Pancreas (tissue), 10 donors: ENCODE measurements at regions not wholly inside any gene's neighbourhood (a gene's known extent, or its start where the extent isn't known, plus 50 kb on each side); places are given as distances from the start of the nearest gene placed in this dataset.

Experiments
- ATAC-seq, 4 donors: fragments of 200-7000 bp; cut with Tn5 transposase; one replicate each; pipeline versions ENCODE4 v1.8.0 to v1.9.1; 2020; ENCODE audit warnings: mild to moderate bottlenecking in 4 of 4, moderate library complexity in 4 of 4
- DNase-seq, 6 donors: peaks; one replicate each; pipeline ENCODE4 v3.0.0-alpha.2; 2020
- FAIRE-seq: peaks from 2 replicates; lab custom pipeline; 2012; peaks lifted over from hg19 to GRCh38; lab: Jason Lieb, UNC
- H3K27ac ChIP-seq, 4 donors: fragments of 200-600 bp; sonication (generic); 1 replicate in 3 of 4; 2 replicates in 1 of 4; pipeline versions ENCODE4 v1.5.0 to v1.8.0; 2020
- H3K27me3 ChIP-seq, 4 donors: fragments of 200-600 bp; one replicate each; pipeline ENCODE4 v1.8.0; 2021
- H3K36me3 ChIP-seq, 3 donors: fragments of 200-600 bp; sonication (generic) in 1 of 3; one replicate each; pipeline versions ENCODE4 v1.5.0 to v1.8.0; 2020 to 2021
- H3K4me1 ChIP-seq, 3 donors: fragments of 200-600 bp; one replicate each; pipeline ENCODE4 v1.8.0; 2021
- H3K4me3 ChIP-seq, 4 donors: fragments of 200-600 bp; sonication (generic) in 2 of 4; one replicate each; pipeline versions ENCODE4 v1.5.0 to v1.8.0; 2020 to 2021
- H3K9me3 ChIP-seq, 4 donors: fragments of 200-600 bp; one replicate each; pipeline ENCODE4 v1.8.0; 2021
- WGBS, 2 donors: extraction: QIAGEN DNeasy Blood & Tissue Kit; methylation state at CpG; one replicate each; pipeline ENCODE4 v1.1.7; 2013; 5-methylcytosine and 5-hydroxymethylcytosine counted together
- intact Hi-C, 3 donors: fragments of 100-400 bp; cut with DNase I; formaldehyde crosslinking; loops; one replicate each; pipeline versions ENCODE4 v1.11.1 to v1.14.2; 2022
- TF ChIP-seq, protein P1 (sequence below), 4 donors: fragments of 200-600 bp; sonication (generic) in 3 of 4; IDR thresholded peaks; one replicate each; pipeline versions ENCODE4 v1.5.0 to v1.8.0; 2021; ENCODE audit warnings: antibody characterized with exemption in 4 of 4
- donor health status: healthy with polysubstance abuse.
- donor health status: DM: no; HTN: no; CAD: no; lungs with moderate emphysema.
- donor health status: DM: no; HTN: no; CAD: no.
- donor health status: control.
- donor health status: control.
- donor health status: Bipolar disorder and iron deficiency.
- donor health status: DM: yes; HTN: yes; CAD: no.
- donor health status: DM: no; HTN: no; CAD: no.
- donor health status: DM: no; HTN: no; CAD: no.
- donor health status: DM: yes; HTN: yes; CAD: no.

DNA sequence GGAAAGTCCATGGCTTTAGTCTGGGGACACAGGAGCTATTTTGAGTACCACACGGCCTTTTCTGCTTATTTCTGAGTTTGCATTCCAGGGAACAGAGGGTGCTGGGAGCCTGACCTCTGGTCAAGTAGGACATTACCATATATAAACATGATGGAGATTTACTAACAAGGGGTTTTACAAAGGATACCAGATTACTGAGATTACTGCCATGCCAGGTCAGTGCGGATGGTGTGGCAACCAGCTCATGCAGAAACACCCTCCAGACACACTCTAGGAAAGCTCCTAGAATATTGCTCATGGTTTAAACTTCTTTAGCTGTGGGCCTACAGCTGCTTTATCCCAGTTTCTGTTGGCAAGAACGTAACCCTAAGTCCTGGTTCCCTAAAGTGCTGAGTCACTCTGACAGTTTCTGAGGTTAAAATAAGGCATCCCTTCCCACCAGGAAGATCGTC is 54.3 kb upstream of the AGTR1 start:
- Histone ChIP-seq H3K4me3 (no peak overlapping the region), H3K36me3 (no peaks in the 10 kb centered on the region), H3K4me1 (no peaks in the 10 kb centered on the region), H3K9me3 (no peaks in the 10 kb centered on the region), H3K27me3 (no peaks in the 10 kb centered on the region), H3K27ac (peak overlapping the region in 1 of 4 donors; percentile 4)
- intact Hi-C loops, result no loop called here
- DNase-seq (no peak), ATAC-seq (peak in 1 of 4 donors; percentile 32), FAIRE-seq (no peak)
- TF ChIP-seq, protein P1, sequence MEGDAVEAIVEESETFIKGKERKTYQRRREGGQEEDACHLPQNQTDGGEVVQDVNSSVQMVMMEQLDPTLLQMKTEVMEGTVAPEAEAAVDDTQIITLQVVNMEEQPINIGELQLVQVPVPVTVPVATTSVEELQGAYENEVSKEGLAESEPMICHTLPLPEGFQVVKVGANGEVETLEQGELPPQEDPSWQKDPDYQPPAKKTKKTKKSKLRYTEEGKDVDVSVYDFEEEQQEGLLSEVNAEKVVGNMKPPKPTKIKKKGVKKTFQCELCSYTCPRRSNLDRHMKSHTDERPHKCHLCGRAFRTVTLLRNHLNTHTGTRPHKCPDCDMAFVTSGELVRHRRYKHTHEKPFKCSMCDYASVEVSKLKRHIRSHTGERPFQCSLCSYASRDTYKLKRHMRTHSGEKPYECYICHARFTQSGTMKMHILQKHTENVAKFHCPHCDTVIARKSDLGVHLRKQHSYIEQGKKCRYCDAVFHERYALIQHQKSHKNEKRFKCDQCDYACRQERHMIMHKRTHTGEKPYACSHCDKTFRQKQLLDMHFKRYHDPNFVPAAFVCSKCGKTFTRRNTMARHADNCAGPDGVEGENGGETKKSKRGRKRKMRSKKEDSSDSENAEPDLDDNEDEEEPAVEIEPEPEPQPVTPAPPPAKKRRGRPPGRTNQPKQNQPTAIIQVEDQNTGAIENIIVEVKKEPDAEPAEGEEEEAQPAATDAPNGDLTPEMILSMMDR (IDR thresholded peaks at IDR 0.05), result no peak
- 76 to 78% methylated on average over 4 of the region's 4 CpGs for WGBS, 2 donors

DNA sequence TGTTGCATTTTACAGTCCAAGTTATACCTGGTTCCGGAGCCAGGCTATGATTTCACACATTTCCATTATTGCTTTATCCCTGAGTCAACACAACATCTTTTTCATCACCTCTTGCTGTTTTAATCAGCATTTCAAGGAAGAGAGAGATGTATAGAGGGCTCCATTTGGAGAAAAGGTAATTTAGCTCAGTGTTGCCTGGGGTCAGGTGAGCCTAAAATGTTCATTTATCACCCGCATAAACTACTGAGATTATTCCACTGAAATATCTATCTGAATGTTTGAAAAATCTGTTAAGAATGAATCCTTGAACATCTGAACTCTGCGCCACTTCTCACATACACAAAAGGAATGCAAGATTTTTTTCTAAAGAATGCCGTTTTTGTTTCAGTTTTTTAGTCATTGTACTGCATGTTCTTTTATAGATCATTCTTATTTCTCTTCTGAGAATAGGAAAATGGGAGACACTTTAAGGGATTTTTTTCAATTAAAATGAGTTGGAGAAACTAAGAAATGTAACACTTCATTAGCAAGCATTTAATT is 51.5 kb upstream of the AGTR1 start:
- Histone ChIP-seq H3K27ac (no peak overlapping the region), H3K36me3 (no peaks in the 10 kb centered on the region), H3K27me3 (no peaks in the 10 kb centered on the region), H3K4me3 (no peak overlapping the region), H3K9me3 (no peaks in the 10 kb centered on the region), H3K4me1 (no peaks in the 10 kb centered on the region)
- TF ChIP-seq, protein P1 (IDR thresholded peaks at IDR 0.05), result no peak
- no peak for ATAC-seq
- intact Hi-C loops, result no loop called here
- FAIRE-seq, result no peak
- 82 to 91% methylated on average over 4 of the region's 4 CpGs for WGBS, 2 donors
- DNase-seq, result no peak
